Spleen (tissue), 7 donors: ENCODE measurements at regions not wholly inside any gene's neighbourhood (a gene's known extent, or its start where the extent isn't known, plus 50 kb on each side); places are given as distances from the start of the nearest gene placed in this dataset.
"Not testable (repeated sequence)": the region's sequence is repeated elsewhere in the genome, so short reads cannot be mapped to it uniquely, and the experiment has no call there.

Experiments
- CTCF ChIP-seq, 11 experiments: fragments of 200-600 bp in 7 of 11; fragments of 450-650 bp in 4 of 11; sonication (generic) in 4 of 11; IDR thresholded peaks in 8 of 11; conservative IDR thresholded peaks in 3 of 11; 1 replicate in 7 of 11; 2 replicates in 4 of 11; pipeline versions ENCODE4 v1.4.0 to v1.8.0; 2016 to 2021; ENCODE audit warnings: antibody characterized with exemption in 11 of 11, inconsistent platforms in 4 of 11, mild to moderate bottlenecking in 1 of 11
- POLR2AphosphoS5 ChIP-seq, 3 donors: sonication (generic); formaldehyde crosslinking; IDR thresholded peaks; one replicate each; pipeline ENCODE4 v1.5.1; 2017; ENCODE audit warnings: antibody characterized with exemption in 3 of 3
- donor health status: DM: no; HTN: no; CAD: no; lungs with moderate emphysema.
- donor health status: DM: no; HTN: no; CAD: no.
- donor health status: DM: no; HTN: no; CAD: no.

DNA sequence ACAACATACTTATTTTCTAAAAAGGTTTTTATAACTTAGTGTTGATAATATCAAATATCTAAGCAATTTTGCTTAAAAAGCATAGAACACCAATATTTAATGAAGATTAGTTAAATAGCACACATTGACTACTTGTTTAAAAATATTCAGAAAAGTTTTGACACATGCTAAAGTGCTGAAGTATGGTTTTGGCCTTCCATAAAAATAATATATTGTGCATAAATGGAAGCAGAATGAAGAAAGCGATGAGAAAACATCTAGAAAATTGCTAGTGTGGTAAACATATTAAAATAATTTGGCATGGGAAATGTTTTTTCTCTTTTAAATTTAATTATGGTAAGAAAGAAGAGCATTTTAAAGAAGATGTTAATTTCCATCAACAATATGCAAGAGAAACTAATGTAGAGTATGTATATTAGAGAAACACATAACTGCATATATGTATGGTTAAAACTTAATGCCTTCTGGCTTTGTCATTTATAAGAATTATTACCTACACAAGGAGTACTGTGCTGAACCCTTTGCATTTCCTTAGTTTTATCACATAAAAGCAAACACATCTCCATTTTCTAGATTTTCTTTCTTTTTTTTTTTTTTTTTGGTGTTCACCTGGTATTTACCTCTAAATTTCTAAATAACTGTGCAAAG lies 921.0 kb upstream of the ADAMTS5 start:
- TF ChIP-seq CTCF (IDR thresholded peaks at IDR 0.05 in 8 of 11, conservative IDR thresholded peaks at IDR 0.05 in 3 of 11); POLR2AphosphoS5 (IDR thresholded peaks at IDR 0.05): not testable (repeated sequence)
